GM12864 (cell line): ENCODE measurements at regions not wholly inside any gene's neighbourhood (a gene's known extent, or its start where the extent isn't known, plus 50 kb on each side); places are given as distances from the start of the nearest gene placed in this dataset.

ENCODE experiments used
- DNase-seq: peaks from one replicate; pipeline ENCODE4 v3.0.0-alpha.2; 2011; ENCODE audit warnings: low read depth
- H3K4me3 ChIP-seq: 2 replicates; pipeline ENCODE4 v1.5.1; 2011; ENCODE audit warnings: mild to moderate bottlenecking, low read depth, low read length, control low read depth
- CTCF ChIP-seq: IDR thresholded peaks from 2 replicates; pipeline ENCODE4 v1.5.1; 2011; ENCODE audit warnings: low read depth, mild to moderate bottlenecking, moderate library complexity, low read length, control low read depth, inconsistent platforms; ENCODE audit errors: missing control alignments

- no peak for DNase-seq
- no peak overlapping the region for H3K4me3 ChIP-seq
- no peak for TF ChIP-seq CTCF
Measured at GRCh38 chr10:52706332-52707070, 66.1 kb downstream of the MBL2 start.
